GM20431 (cell line): ENCODE measurements at regions not wholly inside any gene's neighbourhood (a gene's known extent, or its start where the extent isn't known, plus 50 kb on each side); places are given as distances from the start of the nearest gene placed in this dataset.

Experiments used
- in situ Hi-C: fragments of 300-500 bp; cut with MseI, MboI; formaldehyde crosslinking; loops from one replicate; pipeline ENCODE4 v1.15.0; 2020; ENCODE audit warnings: low sequenced_read_pairs; ENCODE audit not compliant: unreplicated experiment

GRCh38 chr10:8700689-8701088 is 646.2 kb downstream of the GATA3 start:
- in situ Hi-C loops, result no loop called here

DNA sequence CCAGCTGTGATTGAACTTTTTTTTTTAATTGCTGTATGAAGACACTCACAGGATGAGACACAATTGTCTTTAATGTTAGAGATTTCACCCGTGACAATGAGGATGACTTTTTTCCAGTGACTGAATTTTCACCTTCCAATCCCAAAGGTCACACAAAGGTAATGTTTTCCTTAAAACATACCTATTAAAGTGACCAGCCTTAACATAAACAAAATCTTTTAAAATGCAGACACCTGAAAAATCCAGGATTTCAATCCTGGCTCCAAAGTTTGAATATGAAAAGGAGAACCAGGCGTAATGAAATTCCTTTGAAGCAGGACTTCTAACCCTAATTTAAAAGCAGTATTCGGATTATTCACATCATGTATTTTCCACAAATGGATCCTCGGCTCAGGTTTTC is 647.7 kb downstream of the GATA3 start:
- in situ Hi-C loops, result no loop called here

- in situ Hi-C loops, result no loop called here
Observed at GRCh38 chr10:8705415-8705814, 650.9 kb downstream of the GATA3 start.

DNA sequence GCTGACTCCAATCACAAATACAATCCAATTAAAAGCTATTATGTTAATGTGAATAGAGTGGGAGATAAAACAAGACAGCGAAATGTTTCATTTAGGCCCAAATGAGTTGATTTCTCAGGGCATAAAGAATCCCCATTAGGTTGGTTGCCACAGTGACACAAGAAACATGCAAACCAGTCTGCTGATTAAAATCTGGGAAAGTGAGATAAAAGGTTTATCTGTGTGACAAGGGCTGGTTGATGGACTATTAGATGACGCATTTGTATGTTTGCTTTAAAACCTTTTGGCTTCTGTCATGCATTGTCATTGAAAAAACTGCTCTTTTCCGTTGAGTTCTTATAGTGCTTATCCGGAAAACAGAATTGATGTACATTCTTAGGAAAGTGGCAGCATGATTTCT is 658.2 kb downstream of the GATA3 start:
- in situ Hi-C loops, result no loop called here

- in situ Hi-C loops, result no loop called here
Observed at GRCh38 chr10:8719971-8720370, 665.5 kb downstream of the GATA3 start.

DNA sequence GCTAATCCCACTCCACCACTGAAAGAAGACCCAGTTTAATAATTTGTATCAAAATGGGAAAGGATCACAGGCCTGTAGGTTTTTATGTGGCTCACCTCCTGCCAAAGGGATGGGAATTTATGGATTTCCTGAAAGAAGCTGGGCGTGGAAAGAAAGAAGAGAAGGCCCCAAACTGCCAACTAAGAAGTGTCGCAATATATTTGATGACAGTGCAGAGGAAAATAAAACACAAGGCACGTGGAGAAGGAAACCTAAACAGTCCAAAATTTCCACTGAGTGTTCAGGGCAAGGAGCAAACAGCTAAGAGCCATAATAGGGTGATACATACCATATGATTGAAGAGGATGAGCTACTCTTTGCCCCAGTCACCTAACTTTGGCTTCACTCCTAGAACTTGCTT is 667.2 kb downstream of the GATA3 start:
- in situ Hi-C loops, result no loop called here

- in situ Hi-C loops, result no loop called here
Observed at GRCh38 chr10:8722835-8723234, 668.3 kb downstream of the GATA3 start.

- in situ Hi-C loops, result no loop called here
Observed at GRCh38 chr10:8725343-8725742, 670.9 kb downstream of the GATA3 start.

GRCh38 chr10:8726084-8726778 is 671.7 kb downstream of the GATA3 start:
- in situ Hi-C loops, result no loop called here

DNA sequence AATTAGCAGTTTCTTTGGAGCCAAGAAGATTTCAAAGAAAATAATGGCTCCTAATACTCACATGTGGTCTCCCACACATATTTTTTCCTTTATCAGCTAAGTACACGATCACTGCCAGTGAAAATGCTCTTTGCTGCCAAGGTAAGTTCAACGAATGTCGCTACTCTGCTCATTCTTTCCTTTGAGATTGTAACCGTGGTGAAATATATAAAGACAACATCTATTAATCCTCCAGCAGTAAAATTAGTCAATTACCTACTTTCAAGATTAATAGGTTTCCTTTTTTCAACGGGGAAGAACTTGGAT is 672.2 kb downstream of the GATA3 start:
- in situ Hi-C loops, result no loop called here

DNA sequence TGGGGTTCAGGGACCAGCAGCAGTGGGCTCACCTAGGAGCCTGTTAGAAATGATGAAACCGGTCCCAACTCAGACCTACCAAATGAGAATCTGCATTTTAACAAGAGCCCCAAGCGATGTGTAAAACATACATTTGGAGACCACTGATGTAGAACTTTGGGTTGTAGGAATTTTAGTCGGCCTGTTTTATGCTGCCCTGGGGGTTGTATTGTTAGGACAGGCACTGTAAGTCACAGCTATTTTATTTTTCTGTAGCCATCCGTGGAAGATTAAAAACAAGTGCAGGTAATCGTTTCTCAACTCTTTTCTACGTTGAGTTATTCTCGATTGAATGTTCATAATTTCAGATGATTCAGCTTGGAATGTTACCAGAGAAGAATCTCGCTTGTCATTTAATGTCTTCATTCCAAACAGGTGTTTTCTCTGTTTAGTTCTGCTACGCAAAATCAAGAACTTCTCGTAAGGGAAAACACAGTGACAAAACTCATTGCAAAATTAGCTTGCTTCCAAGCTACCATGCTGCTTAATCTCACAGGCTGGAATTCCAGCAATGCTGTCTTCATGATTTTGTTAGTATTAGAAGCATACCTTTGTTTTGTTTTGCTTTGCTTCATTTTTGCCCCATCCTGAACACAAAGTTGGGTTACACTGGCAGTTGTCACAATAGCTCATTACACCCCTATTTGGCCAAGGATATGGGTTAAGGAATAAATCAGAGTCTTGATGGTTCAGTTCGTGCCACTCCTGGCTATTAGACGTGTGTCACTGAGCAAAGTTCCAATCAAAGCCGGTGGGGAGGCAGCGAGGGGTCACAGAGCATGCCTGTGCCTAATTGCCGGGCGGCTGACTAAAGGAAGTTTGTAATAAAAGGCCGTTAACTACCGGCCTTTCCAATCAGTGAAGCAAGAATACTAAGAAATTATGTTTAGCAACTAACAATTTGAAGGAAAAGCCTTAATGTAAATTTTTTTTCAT is 676.9 kb downstream of the GATA3 start:
- in situ Hi-C loops, result no loop called here

DNA sequence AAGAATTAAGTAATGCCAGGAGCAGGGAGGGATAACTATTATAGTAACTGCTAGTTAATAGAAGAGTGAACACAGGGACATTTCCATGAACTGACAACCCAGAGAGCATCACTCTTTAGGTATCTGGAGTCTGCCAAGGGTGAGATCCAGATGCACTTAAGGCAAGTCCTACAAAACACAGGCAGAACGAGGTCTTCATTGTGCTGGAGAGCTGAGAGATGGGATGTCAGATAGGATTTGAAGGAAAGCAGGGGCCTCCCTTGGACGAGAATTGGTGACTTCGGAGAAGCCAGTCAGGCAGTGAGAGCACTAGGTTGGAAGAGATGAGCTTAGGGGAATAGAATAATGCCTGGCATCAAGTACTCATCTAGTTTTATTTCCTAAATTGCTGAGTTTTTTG is 684.5 kb downstream of the GATA3 start:
- in situ Hi-C loops, result no loop called here

- in situ Hi-C loops, result no loop called here
Observed at GRCh38 chr10:8752146-8752843, 697.8 kb downstream of the GATA3 start.

- in situ Hi-C loops, result no loop called here
Observed at GRCh38 chr10:8758029-8758428, 703.5 kb downstream of the GATA3 start.

DNA sequence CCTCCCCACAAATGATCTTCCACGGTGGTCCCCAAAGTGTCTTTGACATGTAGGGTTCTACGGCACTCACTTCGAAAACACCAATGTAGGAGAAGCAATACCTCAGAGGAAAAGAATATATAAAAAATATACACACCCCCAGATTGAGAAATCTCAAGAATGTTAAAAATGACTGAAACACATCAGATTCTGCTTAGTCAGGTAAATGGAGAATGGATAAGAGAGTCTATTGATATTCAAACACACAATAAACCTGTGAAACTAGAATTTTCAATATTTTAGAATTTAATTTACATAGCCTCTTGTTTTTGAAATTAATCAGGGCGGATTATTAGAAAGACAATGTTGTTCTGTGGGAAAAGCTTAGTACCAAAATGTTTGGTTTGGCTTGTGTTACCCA is 712.4 kb downstream of the GATA3 start:
- in situ Hi-C loops, result no loop called here

- in situ Hi-C loops, result no loop called here
Observed at GRCh38 chr10:8767591-8767990, 713.1 kb downstream of the GATA3 start.

- in situ Hi-C loops, result no loop called here
Observed at GRCh38 chr10:8768341-8768740, 713.9 kb downstream of the GATA3 start.

- in situ Hi-C loops, result no loop called here
Observed at GRCh38 chr10:8768852-8769251, 714.4 kb downstream of the GATA3 start.

GRCh38 chr10:8776926-8777622 is 722.6 kb downstream of the GATA3 start:
- in situ Hi-C loops, result no loop called here

DNA sequence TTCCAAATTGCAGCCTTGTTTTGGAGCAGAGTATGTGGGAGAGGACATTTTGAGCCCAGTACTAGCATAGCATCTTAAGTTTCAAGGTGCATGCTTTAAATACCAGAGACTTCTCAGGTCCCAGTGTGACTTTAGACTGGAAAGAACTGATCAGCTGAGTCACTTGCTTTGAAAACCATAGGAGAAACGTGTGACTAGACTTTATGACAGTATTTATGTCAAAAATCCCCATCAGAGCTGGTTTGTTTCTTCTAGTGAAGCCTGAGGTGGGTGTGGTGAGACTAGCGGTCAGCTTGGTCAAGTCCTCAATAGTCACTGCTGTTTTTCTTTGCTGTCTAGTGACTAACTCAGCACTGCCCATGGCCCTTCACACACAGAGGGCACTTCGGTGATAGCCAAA is 724.2 kb downstream of the GATA3 start:
- in situ Hi-C loops, result no loop called here
